NT2/D1 (cell line): ENCODE measurements at regions not wholly inside any gene's neighbourhood (a gene's known extent, or its start where the extent isn't known, plus 50 kb on each side); places are given as distances from the start of the nearest gene placed in this dataset.

Experiments
- DNase-seq: peaks from one replicate; pipeline ENCODE4 v3.0.0-alpha.2; 2011; ENCODE audit warnings: low read depth, low spot score
- H3K27me3 ChIP-seq: 2 replicates; pipeline ENCODE4 v1.6.0; 2011; ENCODE audit warnings: mild to moderate bottlenecking; ENCODE audit not compliant: insufficient read length, insufficient read depth
- H3K36me3 ChIP-seq: 2 replicates; pipeline ENCODE4 v1.6.1; 2011; ENCODE audit warnings: mild to moderate bottlenecking, low read length, mixed read lengths; ENCODE audit not compliant: insufficient read depth, insufficient read length
- H3K4me1 ChIP-seq: 2 replicates; pipeline ENCODE4 v1.5.1; 2011; ENCODE audit not compliant: insufficient read depth, insufficient read length
- H3K4me3 ChIP-seq: 2 replicates; pipeline ENCODE4 v1.5.1; 2011; ENCODE audit warnings: low read depth; ENCODE audit not compliant: insufficient read length
- H3K9ac ChIP-seq: 2 replicates; pipeline ENCODE4 v1.6.0; 2011; ENCODE audit warnings: low read depth; ENCODE audit not compliant: insufficient read length
- H3K9me3 ChIP-seq: 2 replicates; pipeline ENCODE4 v1.5.1; 2011; ENCODE audit warnings: mild to moderate bottlenecking, low read length; ENCODE audit not compliant: insufficient read depth
- SUZ12 ChIP-seq: IDR thresholded peaks from 2 replicates; pipeline ENCODE4 v1.6.1; 2011; ENCODE audit not compliant: insufficient read length, insufficient read depth; ENCODE audit errors: extremely low read depth
- YY1 ChIP-seq: IDR thresholded peaks from 2 replicates; pipeline ENCODE4 v1.6.1; 2011; ENCODE audit not compliant: insufficient read length, insufficient read depth
- ZNF274 ChIP-seq: IDR thresholded peaks from 2 replicates; pipeline ENCODE4 v1.6.1; 2011; ENCODE audit warnings: mild to moderate bottlenecking, low read depth, low read length

- Histone ChIP-seq H3K36me3 (no peaks in the 10 kb centered on the region), H3K9ac (no peak overlapping the region), H3K9me3 (no peaks in the 10 kb centered on the region), H3K4me3 (no peak overlapping the region), H3K4me1 (no peaks in the 10 kb centered on the region), H3K27me3 (no peaks in the 10 kb centered on the region)
- DNase-seq = no peak
- no peak for TF ChIP-seq ZNF274
Observed at GRCh38 chr5:98624145-98624880, 149.2 kb upstream of the RGMB start.

GRCh38 chr5:98627121-98627520 is 146.3 kb upstream of the RGMB start:
- no peaks in the 10 kb centered on the region for H3K9me3 ChIP-seq
- no peaks in the 10 kb centered on the region for H3K27me3 ChIP-seq
- no peak overlapping the region for H3K4me3 ChIP-seq
- H3K4me1 ChIP-seq = no peaks in the 10 kb centered on the region
- no peak for DNase-seq
- no peaks in the 10 kb centered on the region for H3K36me3 ChIP-seq
- TF ChIP-seq YY1 (no peak), SUZ12 (no peak), ZNF274 (no peak)
- H3K9ac ChIP-seq = no peak overlapping the region

DNA sequence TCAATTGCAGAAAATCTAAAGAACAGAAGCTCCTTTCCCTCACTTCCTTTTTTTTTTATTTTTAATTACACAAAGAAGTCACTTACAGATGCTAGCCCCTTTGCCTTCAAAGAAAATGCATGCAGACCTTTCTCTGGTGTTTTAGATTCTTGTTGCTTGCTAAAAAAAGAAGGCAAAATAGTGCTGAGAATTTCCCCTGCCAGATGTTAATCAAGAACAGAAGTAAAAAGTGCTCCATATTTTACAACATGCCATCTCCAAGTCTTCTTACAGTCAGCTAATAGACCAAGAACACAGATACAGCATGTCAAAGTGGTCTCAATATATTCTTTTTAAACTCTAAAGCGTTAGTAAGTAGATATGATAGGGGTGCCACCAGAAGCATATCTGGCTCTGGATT is 142.8 kb upstream of the RGMB start:
- H3K4me3 ChIP-seq = no peak overlapping the region
- H3K9me3 ChIP-seq = no peaks in the 10 kb centered on the region
- DNase-seq = no peak
- no peaks in the 10 kb centered on the region for H3K4me1 ChIP-seq
- H3K27me3 ChIP-seq = no peaks in the 10 kb centered on the region
- H3K36me3 ChIP-seq = no peaks in the 10 kb centered on the region
- TF ChIP-seq SUZ12 (no peak), ZNF274 (no peak), YY1 (no peak)
- H3K9ac ChIP-seq = no peak overlapping the region

- no peak overlapping the region for H3K4me3 ChIP-seq
- H3K36me3 ChIP-seq = no peaks in the 10 kb centered on the region
- H3K9ac ChIP-seq = no peak overlapping the region
- no peak for DNase-seq
- no peaks in the 10 kb centered on the region for H3K27me3 ChIP-seq
- TF ChIP-seq ZNF274 (no peak), SUZ12 (no peak), YY1 (no peak)
- no peaks in the 10 kb centered on the region for H3K4me1 ChIP-seq
- no peaks in the 10 kb centered on the region for H3K9me3 ChIP-seq
Observed at GRCh38 chr5:98631311-98632054, 142.0 kb upstream of the RGMB start.

DNA sequence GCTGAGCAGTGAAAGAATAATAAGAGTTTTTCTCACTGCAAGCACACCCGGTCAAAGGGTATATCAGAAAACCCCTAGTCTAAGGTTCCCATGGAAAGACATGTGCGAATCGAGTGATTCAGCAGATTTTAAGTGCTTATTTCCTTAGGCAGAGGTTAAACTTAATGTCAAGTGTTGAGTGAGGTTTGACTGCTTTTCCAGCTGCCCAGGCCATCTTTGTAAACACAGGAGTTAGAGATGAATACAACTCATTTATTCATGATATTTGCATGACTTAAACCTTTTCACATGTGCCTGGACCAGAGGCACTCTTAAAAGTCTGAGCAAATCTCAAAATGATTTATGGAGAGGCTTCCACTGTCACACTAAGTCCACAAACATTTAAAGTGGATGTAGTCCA is 137.8 kb upstream of the RGMB start:
- H3K4me3 ChIP-seq = no peak overlapping the region
- no peak overlapping the region for H3K9ac ChIP-seq
- TF ChIP-seq ZNF274 (no peak), YY1 (no peak), SUZ12 (no peak)
- no peaks in the 10 kb centered on the region for H3K27me3 ChIP-seq
- no peaks in the 10 kb centered on the region for H3K9me3 ChIP-seq
- DNase-seq = no peak
- H3K36me3 ChIP-seq = no peaks in the 10 kb centered on the region
- H3K4me1 ChIP-seq = no peaks in the 10 kb centered on the region

GRCh38 chr5:98637116-98637515 is 136.3 kb upstream of the RGMB start:
- DNase-seq = no peak
- no peaks in the 10 kb centered on the region for H3K27me3 ChIP-seq
- TF ChIP-seq ZNF274 = no peak
- no peak for TF ChIP-seq YY1
- no peak for TF ChIP-seq SUZ12
- H3K4me1 ChIP-seq = no peaks in the 10 kb centered on the region
- H3K9ac ChIP-seq = no peak overlapping the region
- no peak overlapping the region for H3K4me3 ChIP-seq
- H3K36me3 ChIP-seq = no peaks in the 10 kb centered on the region
- no peaks in the 10 kb centered on the region for H3K9me3 ChIP-seq

DNA sequence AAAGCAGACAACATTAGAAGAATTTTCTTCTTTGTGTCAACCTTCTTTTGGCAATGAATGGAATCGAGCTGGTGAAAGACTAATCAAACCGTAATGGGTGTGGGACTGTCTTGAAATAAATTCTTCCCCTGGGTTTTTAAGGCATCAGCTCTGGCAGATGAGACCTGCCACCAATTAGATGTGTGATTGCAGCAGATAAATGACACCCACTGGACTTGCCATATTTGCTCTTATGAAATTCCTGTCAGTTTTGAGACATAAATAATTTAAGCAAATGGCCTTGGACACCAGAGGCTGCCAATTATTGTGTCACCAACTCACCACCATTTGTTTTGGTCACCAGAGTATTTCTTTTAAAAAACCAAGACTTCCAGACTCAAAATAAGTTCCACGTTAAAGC is 135.9 kb upstream of the RGMB start:
- no peaks in the 10 kb centered on the region for H3K9me3 ChIP-seq
- H3K27me3 ChIP-seq = no peaks in the 10 kb centered on the region
- no peaks in the 10 kb centered on the region for H3K4me1 ChIP-seq
- no peak for DNase-seq
- TF ChIP-seq YY1 (no peak), ZNF274 (no peak), SUZ12 (no peak)
- no peak overlapping the region for H3K4me3 ChIP-seq
- no peaks in the 10 kb centered on the region for H3K36me3 ChIP-seq
- H3K9ac ChIP-seq = no peak overlapping the region
